Suprapubic skin (tissue), 4 donors: ENCODE measurements at regions not wholly inside any gene's neighbourhood (a gene's known extent, or its start where the extent isn't known, plus 50 kb on each side); places are given as distances from the start of the nearest gene placed in this dataset.

ENCODE experiments used
- POLR2A ChIP-seq, 2 donors: fragments of 450-650 bp; IDR thresholded peaks; one replicate each; pipeline ENCODE4 v1.6.1; 2017; ENCODE audit warnings: antibody characterized with exemption in 2 of 2, mild to moderate bottlenecking in 2 of 2, moderate library complexity in 2 of 2
- POLR2AphosphoS5 ChIP-seq, 3 donors: sonication (generic); formaldehyde crosslinking; IDR thresholded peaks; one replicate each; pipeline ENCODE4 v1.6.1; 2017; ENCODE audit warnings: antibody characterized with exemption in 3 of 3
- TF ChIP-seq, protein P1 (sequence below), 2 donors: fragments of 200-600 bp in 1 of 2; fragments of 450-650 bp in 1 of 2; sonication (generic) in 1 of 2; IDR thresholded peaks; one replicate each; pipeline ENCODE4 v1.5.1; 2016 to 2019; ENCODE audit warnings: antibody characterized with exemption in 2 of 2, mild to moderate bottlenecking in 1 of 2, moderate library complexity in 1 of 2

DNA sequence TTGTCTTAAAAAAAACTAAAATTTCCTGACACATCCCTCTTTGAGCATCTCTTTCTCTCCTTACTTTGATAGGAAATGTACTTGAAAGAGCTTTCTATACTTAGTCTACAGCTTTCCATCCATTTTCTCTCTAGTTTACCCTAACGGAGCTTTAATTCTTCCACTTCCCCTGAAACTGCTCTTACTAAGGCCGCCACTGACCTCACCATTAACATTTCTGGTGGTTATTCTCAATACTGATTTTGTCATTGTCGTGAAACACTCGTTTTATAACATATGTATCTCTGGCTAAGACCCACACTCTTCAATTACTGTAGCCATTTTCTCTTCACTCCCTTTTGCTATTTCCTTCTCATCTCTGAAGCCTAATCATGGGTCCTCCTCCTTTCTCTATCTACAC is 262.0 kb upstream of the FERD3L start:
- TF ChIP-seq, protein P1, sequence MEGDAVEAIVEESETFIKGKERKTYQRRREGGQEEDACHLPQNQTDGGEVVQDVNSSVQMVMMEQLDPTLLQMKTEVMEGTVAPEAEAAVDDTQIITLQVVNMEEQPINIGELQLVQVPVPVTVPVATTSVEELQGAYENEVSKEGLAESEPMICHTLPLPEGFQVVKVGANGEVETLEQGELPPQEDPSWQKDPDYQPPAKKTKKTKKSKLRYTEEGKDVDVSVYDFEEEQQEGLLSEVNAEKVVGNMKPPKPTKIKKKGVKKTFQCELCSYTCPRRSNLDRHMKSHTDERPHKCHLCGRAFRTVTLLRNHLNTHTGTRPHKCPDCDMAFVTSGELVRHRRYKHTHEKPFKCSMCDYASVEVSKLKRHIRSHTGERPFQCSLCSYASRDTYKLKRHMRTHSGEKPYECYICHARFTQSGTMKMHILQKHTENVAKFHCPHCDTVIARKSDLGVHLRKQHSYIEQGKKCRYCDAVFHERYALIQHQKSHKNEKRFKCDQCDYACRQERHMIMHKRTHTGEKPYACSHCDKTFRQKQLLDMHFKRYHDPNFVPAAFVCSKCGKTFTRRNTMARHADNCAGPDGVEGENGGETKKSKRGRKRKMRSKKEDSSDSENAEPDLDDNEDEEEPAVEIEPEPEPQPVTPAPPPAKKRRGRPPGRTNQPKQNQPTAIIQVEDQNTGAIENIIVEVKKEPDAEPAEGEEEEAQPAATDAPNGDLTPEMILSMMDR (IDR thresholded peaks at IDR 0.05) = no peak
- TF ChIP-seq POLR2AphosphoS5 (IDR thresholded peaks at IDR 0.05) (no peak), POLR2A (IDR thresholded peaks at IDR 0.05) (no peak)
